ENCODE measurements at regions not wholly inside any gene's neighbourhood (a gene's known extent, or its start where the extent isn't known, plus 50 kb on each side); places are given as distances from the start of the nearest gene placed in this dataset.

GRCh38 chr14:71466251-71466650 is 466.0 kb upstream of the RGS6 start:
- TF ChIP-seq POLR2A (IDR thresholded peaks at IDR 0.05) = no peak
- TF ChIP-seq CTCF (IDR thresholded peaks at IDR 0.05) = no peak
- no peak for TF ChIP-seq EP300 (IDR thresholded peaks at IDR 0.05)
- no peak for TF ChIP-seq POLR2AphosphoS5 (IDR thresholded peaks at IDR 0.05)
